Activated CD8-positive, alpha-beta T cell treated with anti-CD3 and anti-CD28 coated beads for 36 hours (primary cell): ENCODE measurements at regions not wholly inside any gene's neighbourhood (a gene's known extent, or its start where the extent isn't known, plus 50 kb on each side); places are given as distances from the start of the nearest gene placed in this dataset.

Source experiments
- ATAC-seq: fragments of 200-7000 bp; cut with Tn5 transposase; one replicate; pipeline ENCODE4 v1.10.0; 2021; ENCODE audit warnings: mild to moderate bottlenecking, moderate library complexity
- CTCF ChIA-PET: fragments of 350-600 bp; sonication (Branson Sonifier 250); formaldehyde crosslinking; loops from one replicate; lab custom pipeline; 2021; ENCODE audit warnings: antibody characterized with exemption; lab: Charles Lee
- POLR2A ChIA-PET: fragments of 350-600 bp; sonication (Branson Sonifier 250); formaldehyde crosslinking; loops from one replicate; lab custom pipeline; 2021; ENCODE audit warnings: antibody characterized with exemption; lab: Charles Lee
- DNase-seq: peaks from one replicate; pipeline ENCODE4 v3.0.0-alpha.2; 2020
- H3K27ac Mint-ChIP-seq: one replicate; pipeline ENCODE4 v1.8.0; 2021; ENCODE audit warnings: mild to moderate bottlenecking, mixed read lengths
- H3K27me3 Mint-ChIP-seq: one replicate; pipeline ENCODE4 v1.8.0; 2021; ENCODE audit warnings: mixed read lengths
- H3K36me3 Mint-ChIP-seq: one replicate; pipeline ENCODE4 v1.8.0; 2021; ENCODE audit warnings: low read depth, mixed read lengths
- H3K4me1 Mint-ChIP-seq: one replicate; pipeline ENCODE4 v1.8.0; 2021; ENCODE audit warnings: low read depth, mixed read lengths
- H3K4me3 Mint-ChIP-seq: one replicate; pipeline ENCODE4 v1.8.0; 2021; ENCODE audit warnings: mild to moderate bottlenecking, moderate library complexity, mixed read lengths
- H3K9me3 Mint-ChIP-seq: one replicate; pipeline ENCODE4 v1.8.0; 2021; ENCODE audit warnings: mixed read lengths
- CTCF ChIP-seq: fragments of 200-600 bp; IDR thresholded peaks from one replicate; pipeline ENCODE4 v1.8.0; 2022; ENCODE audit warnings: antibody characterized with exemption, mild to moderate bottlenecking
- intact Hi-C: fragments of 100-400 bp; cut with micrococcal nuclease; formaldehyde crosslinking; loops from one replicate; pipeline ENCODE4 v1.10.0; 2022

- ChIA-PET POLR2A (no interaction called here), CTCF (no interaction called here)
- ATAC-seq (no peak), DNase-seq (no peak)
- Mint-ChIP-seq H3K4me1 (no peaks in the 10 kb centered on the region), H3K27me3 (no peaks in the 10 kb centered on the region), H3K36me3 (no peaks in the 10 kb centered on the region), H3K9me3 (peaks cover 12% of the 10 kb centered on the region), H3K27ac (no peak overlapping the region), H3K4me3 (no peak overlapping the region)
- no peak for TF ChIP-seq CTCF
- intact Hi-C loops, result no loop called here
These were observed 519.3 kb upstream of the CADM2 start for GRCh38 chr3:84439476-84439875.

- Mint-ChIP-seq H3K36me3 (no peaks in the 10 kb centered on the region), H3K4me1 (no peaks in the 10 kb centered on the region), H3K27me3 (no peaks in the 10 kb centered on the region), H3K9me3 (peaks cover 9% of the 10 kb centered on the region), H3K4me3 (no peak overlapping the region), H3K27ac (no peak overlapping the region)
- no peak for ATAC-seq
- ChIA-PET CTCF (no interaction called here), POLR2A (no interaction called here)
- intact Hi-C loops, result no loop called here
- DNase-seq, result no peak
- no peak for TF ChIP-seq CTCF
These were observed 518.5 kb upstream of the CADM2 start for GRCh38 chr3:84440291-84440690.

- no peak overlapping the region for H3K4me3 Mint-ChIP-seq
- ATAC-seq (no peak), DNase-seq (no peak)
- intact Hi-C loops, result no loop called here
- H3K36me3 Mint-ChIP-seq, result no peaks in the 10 kb centered on the region
- no peaks in the 10 kb centered on the region for H3K27me3 Mint-ChIP-seq
- TF ChIP-seq CTCF, result no peak
- H3K9me3 Mint-ChIP-seq, result peaks cover 14% of the 10 kb centered on the region
- no peaks in the 10 kb centered on the region for H3K4me1 Mint-ChIP-seq
- ChIA-PET CTCF (no interaction called here), POLR2A (no interaction called here)
- no peak overlapping the region for H3K27ac Mint-ChIP-seq
These were observed 516.3 kb upstream of the CADM2 start for GRCh38 chr3:84442533-84442932.

GRCh38 chr3:84444726-84445521, 513.9 kb upstream of the CADM2 start:
- no peaks in the 10 kb centered on the region for H3K4me1 Mint-ChIP-seq
- CTCF ChIA-PET, result no interaction called here
- POLR2A ChIA-PET, result no interaction called here
- DNase-seq (no peak), ATAC-seq (no peak)
- intact Hi-C loops, result no loop called here
- no peak overlapping the region for H3K4me3 Mint-ChIP-seq
- H3K27me3 Mint-ChIP-seq, result no peaks in the 10 kb centered on the region
- peaks cover 15% of the 10 kb centered on the region for H3K9me3 Mint-ChIP-seq
- no peak for TF ChIP-seq CTCF
- H3K27ac Mint-ChIP-seq, result no peak overlapping the region
- no peaks in the 10 kb centered on the region for H3K36me3 Mint-ChIP-seq

GRCh38 chr3:84487296-84487695, 471.5 kb upstream of the CADM2 start:
- ChIA-PET CTCF (no interaction called here), POLR2A (no interaction called here)
- no peak for TF ChIP-seq CTCF
- no peak overlapping the region for H3K4me3 Mint-ChIP-seq
- H3K36me3 Mint-ChIP-seq, result no peaks in the 10 kb centered on the region
- H3K4me1 Mint-ChIP-seq, result no peaks in the 10 kb centered on the region
- DNase-seq (no peak), ATAC-seq (no peak)
- peaks cover 19% of the 10 kb centered on the region for H3K9me3 Mint-ChIP-seq
- no peak overlapping the region for H3K27ac Mint-ChIP-seq
- H3K27me3 Mint-ChIP-seq, result no peaks in the 10 kb centered on the region
- intact Hi-C loops, result no loop called here
